ENCODE measurements at regions not wholly inside any gene's neighbourhood (a gene's known extent, or its start where the extent isn't known, plus 50 kb on each side); places are given as distances from the start of the nearest gene placed in this dataset.
"Not testable (repeated sequence)": the region's sequence is repeated elsewhere in the genome, so short reads cannot be mapped to it uniquely, and the experiment has no call there.

GRCh38 chr16:26505496-26505895 is 561.2 kb upstream of the C16orf82 start:
- no peak for DNase-seq (ENCODE audit: low read depth)

- not testable (repeated sequence) for DNase-seq (ENCODE audit: low read depth)
These were observed 557.8 kb upstream of the C16orf82 start for GRCh38 chr16:26508946-26509345.

GRCh38 chr16:26510924-26511323 is 555.8 kb upstream of the C16orf82 start:
- no peak for DNase-seq (ENCODE audit: low read depth)

GRCh38 chr16:26511463-26511862 is 555.3 kb upstream of the C16orf82 start:
- no peak for DNase-seq (ENCODE audit: low read depth)

- DNase-seq (ENCODE audit: low read depth) = no peak
These were observed 545.1 kb upstream of the C16orf82 start for GRCh38 chr16:26521626-26522025.

- no peak for DNase-seq (ENCODE audit: low read depth)
These were observed 542.4 kb upstream of the C16orf82 start for GRCh38 chr16:26524281-26524680.

DNA sequence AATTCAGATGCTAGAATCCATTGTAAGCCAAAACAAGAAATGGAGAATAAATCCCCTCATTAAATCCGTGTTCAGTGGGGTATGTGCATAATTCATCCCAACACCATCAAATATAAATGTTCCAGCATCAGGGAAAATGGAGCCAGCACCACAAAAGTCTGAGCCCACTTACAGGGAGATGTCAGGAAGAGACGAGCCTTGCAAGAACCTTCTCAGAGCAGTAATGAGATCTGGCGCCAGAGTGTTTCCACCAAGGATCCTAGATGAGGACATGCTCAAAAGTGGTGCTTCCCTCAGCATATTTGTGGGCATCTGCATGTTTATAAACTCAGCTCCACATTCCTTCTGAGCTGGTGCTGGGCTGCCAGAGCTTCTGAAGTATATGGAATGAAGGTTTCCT is 541.9 kb upstream of the C16orf82 start:
- no peak for DNase-seq (ENCODE audit: low read depth)

DNA sequence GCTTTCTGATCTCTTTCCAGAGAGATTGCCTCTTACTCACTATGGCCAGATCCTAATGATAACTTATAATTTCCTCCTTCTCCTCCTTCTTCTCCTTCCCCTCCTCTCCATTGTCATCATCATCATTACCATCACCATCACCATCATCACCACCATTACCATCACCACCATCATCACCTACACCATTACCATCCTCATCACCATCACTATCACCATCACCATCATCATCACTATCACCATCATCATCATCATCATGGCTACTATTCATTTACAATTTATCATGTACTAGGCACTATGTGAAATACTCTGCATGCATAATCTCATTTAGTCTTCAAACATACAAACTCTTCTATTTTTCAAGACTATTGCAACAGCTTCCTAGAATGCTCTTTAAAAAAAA is 540.9 kb upstream of the C16orf82 start:
- no peak for DNase-seq (ENCODE audit: low read depth)

DNA sequence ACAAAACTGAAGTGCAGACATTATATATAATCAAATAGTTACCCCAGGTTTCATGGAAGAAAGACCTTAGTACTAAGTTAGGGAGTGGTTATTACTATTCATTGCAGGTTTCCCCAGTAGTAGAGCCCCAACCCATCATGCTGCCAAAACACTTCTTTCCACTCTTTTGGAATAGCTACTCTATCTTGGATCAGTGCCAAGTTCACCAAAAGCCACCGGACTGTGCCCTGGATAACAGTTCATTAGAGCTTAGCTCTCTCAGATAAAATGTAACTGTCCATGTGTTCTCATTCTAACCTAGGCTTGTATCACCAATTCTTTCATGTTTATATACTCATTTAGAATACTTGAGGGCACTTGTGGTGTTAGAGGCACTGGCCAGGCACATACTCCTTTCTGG is 540.1 kb upstream of the C16orf82 start:
- DNase-seq (ENCODE audit: low read depth) = no peak

- DNase-seq (ENCODE audit: low read depth) = no peak
These were observed 536.0 kb upstream of the C16orf82 start for GRCh38 chr16:26530584-26531289.

- DNase-seq (ENCODE audit: low read depth) = no peak
These were observed 535.4 kb upstream of the C16orf82 start for GRCh38 chr16:26531290-26531730.

GRCh38 chr16:26532456-26532855 is 534.3 kb upstream of the C16orf82 start:
- no peak for DNase-seq (ENCODE audit: low read depth)

GRCh38 chr16:26542198-26542597 is 524.5 kb upstream of the C16orf82 start:
- DNase-seq (ENCODE audit: low read depth) = no peak

- DNase-seq (ENCODE audit: low read depth) = no peak
These were observed 520.2 kb upstream of the C16orf82 start for GRCh38 chr16:26546573-26546972.

DNA sequence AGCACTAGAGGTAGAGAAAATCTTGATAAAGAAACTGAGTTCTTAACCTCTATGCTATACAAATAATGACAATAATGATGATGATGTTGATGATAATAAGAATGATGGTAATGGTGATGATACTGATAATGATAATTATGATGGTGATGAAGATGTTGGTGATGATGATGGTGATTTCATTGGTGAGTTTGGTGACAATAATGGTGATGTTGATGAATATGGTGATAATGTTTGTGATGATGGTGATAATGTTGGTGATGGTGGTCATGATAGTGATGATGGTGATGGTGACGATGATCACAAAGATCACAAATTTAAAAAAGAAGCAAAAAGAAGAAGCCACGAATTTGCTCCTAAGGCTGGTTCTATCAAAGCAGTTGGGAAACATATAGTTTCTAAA is 519.0 kb upstream of the C16orf82 start:
- DNase-seq (ENCODE audit: low read depth) = no peak

DNA sequence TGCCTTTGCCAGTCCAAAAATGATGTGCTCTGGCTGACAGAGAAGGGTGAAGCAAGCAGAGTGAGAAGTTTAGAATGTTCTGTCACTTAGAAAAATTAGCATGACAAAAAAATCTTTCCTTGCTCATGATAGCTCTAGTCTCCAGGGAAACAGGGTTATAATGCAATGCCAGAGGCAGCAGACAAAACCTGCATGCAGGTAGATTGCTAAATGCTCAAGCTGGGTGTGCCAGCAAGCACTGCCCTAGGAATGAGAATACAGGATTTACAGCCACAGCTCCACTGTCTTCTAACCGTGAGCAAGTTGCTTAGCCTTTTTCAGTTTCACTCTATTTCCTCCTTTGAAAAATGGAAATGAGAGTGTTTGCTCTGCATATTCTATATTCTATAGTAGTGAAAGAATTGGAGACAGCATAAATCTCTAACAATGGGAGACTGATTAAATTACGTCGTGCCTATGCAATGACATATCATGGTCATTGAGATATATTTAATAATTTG is 516.6 kb upstream of the C16orf82 start:
- DNase-seq (ENCODE audit: low read depth) = no peak

DNA sequence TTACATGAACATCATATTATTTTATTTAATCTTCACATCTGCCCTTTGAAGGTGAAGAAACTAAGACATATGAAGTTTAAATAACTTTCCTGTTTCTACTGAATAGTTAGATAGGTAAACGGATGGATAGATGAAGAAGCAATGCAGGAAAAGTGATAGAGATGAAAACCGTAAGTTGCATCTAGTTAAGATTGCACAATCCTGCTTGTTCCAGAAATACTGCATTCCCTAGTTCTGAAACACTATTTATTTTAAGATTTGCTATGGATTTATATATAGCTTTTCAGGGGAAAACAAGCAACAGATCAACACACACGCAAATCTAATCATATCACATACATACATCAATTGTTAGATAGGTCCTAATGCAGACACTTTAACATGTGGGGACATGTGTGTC is 512.7 kb upstream of the C16orf82 start:
- DNase-seq (ENCODE audit: low read depth) = no peak

DNA sequence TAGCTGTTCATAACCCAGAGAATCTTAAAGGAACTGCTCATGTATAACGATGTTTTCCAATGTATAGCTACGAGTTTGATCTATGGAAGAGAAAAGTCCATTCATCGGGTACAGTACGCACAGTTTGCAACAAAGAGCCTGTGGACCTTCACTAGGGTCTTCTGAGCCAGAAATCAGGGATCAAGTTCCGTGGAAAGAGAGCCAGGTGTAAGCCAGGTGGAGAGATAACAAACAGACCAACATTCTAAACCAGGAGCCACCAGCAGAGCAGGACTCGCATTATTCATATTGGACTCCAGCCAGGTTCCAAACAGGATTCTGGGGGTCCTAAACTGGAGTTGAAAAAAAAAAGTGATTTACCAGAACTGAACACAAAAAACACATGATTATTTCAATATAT is 505.4 kb upstream of the C16orf82 start:
- DNase-seq (ENCODE audit: low read depth) = no peak

DNA sequence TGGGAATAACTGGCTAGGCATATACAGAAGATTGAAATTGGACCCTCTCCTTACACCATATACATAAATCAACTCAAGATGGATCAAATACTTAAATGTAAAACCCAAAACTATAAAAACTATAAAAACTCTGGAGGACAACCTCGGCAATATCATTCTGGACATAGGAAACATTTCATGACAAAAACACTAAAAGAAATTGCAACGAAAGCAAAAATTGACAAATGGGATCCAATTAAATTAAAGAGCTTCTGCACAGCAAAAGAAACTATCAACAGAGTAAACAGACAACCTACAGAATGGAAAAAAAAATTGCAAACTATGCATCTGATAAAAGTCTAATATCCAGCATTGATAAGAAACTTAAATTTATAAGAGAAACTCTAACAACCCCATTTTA is 503.7 kb upstream of the C16orf82 start:
- no peak for DNase-seq (ENCODE audit: low read depth)

DNA sequence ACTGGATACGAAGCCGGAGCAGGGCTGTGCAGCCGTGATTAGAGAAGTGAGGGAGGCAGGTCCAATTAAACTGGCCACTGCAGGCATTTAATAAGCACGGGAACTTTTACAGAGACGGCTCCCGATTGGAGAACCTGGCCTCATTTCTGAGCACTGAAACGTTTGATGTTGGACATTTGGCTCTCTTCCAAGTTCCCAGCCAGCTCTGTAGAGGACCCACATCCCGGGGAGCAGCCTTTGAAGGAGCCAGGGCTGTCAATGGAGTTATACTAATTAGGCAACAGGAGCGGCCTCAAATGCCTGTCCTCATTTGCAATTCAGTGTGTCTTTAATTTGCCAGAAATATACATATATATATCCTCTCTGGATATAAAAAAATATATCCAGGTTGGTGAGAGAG is 499.4 kb upstream of the C16orf82 start:
- DNase-seq (ENCODE audit: low read depth) = no peak

DNA sequence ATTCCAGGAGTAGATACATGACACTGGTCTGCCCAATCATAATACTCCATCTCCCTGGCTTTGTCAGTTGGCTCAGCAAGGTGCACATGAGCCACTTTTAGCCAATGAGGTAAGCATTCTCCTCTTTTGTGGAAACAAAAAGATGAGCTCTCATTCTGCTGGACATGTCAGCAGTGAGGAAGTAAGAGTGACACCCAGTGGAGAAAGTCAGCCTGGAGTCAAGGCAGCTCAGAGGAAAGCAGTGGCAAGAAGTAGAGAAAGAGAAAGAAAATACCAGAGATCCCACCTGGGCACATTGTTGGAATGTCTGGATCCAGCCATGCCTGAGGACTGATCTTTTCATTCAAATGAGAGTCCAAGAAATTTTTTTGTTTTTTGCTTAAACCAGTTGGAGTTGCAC is 496.9 kb upstream of the C16orf82 start:
- DNase-seq (ENCODE audit: low read depth) = peak; percentile 0

GRCh38 chr16:26578748-26579147 is 488.0 kb upstream of the C16orf82 start:
- DNase-seq (ENCODE audit: low read depth) = no peak

DNA sequence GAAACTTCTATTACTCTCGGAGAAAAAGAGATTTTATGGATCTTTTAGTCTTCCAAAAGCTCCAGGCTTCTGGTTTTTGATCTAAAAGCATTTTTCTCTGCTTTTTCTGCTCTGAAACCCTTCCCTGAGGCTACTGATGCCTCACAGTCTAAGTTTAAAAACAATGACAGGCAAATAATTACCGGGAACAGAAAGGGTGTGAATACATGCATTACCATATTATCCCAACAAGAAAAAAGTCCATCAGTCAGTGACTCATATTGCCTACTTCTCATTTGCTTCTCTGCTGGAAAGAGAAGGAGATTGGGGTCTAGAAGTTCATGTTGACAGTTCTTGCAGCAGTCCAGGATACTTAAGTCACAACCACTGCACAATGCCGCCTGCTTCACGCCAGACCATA is 482.9 kb upstream of the C16orf82 start:
- no peak for DNase-seq (ENCODE audit: low read depth)

- DNase-seq (ENCODE audit: low read depth) = no peak
These were observed 473.0 kb upstream of the C16orf82 start for GRCh38 chr16:26593700-26594099.

Measured in ELR (cell line).